Activated naive CD4-positive, alpha-beta T cell treated with anti-CD3 and anti-CD28 coated beads, Interleukin-2, amount 50 U/mL, for 24 hours (primary cell): ENCODE measurements at regions not wholly inside any gene's neighbourhood (a gene's known extent, or its start where the extent isn't known, plus 50 kb on each side); places are given as distances from the start of the nearest gene placed in this dataset.

Experiments
- H3K27ac Mint-ChIP-seq: one replicate; pipeline ENCODE4 v1.8.0; 2021; ENCODE audit warnings: mild to moderate bottlenecking, mixed read lengths
- H3K27me3 Mint-ChIP-seq: one replicate; pipeline ENCODE4 v1.8.0; 2021; ENCODE audit warnings: mixed read lengths
- H3K36me3 Mint-ChIP-seq: one replicate; pipeline ENCODE4 v1.8.0; 2021; ENCODE audit warnings: mixed read lengths
- H3K4me1 Mint-ChIP-seq: one replicate; pipeline ENCODE4 v1.8.0; 2021; ENCODE audit warnings: mixed read lengths
- H3K4me3 Mint-ChIP-seq: one replicate; pipeline ENCODE4 v1.8.0; 2021; ENCODE audit warnings: mild to moderate bottlenecking, mixed read lengths
- H3K9me3 Mint-ChIP-seq: one replicate; pipeline ENCODE4 v1.8.0; 2021; ENCODE audit warnings: mixed read lengths

DNA sequence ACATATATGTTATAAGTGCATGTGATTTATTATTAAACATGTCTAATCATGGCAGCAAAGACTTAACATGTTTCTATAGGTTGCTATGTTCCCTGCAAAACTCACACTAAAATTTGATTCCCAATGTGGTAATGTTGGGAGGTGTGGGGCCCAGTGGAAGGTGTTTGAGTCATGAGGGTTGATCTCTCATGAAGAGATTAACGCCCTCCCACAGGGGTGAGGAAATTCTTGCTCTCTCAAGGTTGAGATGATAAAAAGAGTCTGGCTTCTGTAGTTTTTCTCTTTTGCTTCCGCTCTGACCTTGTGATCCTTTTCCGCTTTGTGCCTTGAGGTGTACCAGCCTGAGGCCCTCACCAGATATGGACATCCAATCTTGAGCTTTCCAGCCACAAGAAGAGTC, 737.5 kb upstream of the SLITRK5 start:
- no peaks in the 10 kb centered on the region for H3K9me3 Mint-ChIP-seq
- no peaks in the 10 kb centered on the region for H3K36me3 Mint-ChIP-seq
- H3K4me1 Mint-ChIP-seq: no peaks in the 10 kb centered on the region
- H3K4me3 Mint-ChIP-seq: no peak overlapping the region
- H3K27ac Mint-ChIP-seq: no peak overlapping the region
- no peaks in the 10 kb centered on the region for H3K27me3 Mint-ChIP-seq

- Mint-ChIP-seq H3K9me3 (no peaks in the 10 kb centered on the region), H3K27ac (no peak overlapping the region), H3K4me3 (no peak overlapping the region), H3K27me3 (no peaks in the 10 kb centered on the region), H3K36me3 (no peaks in the 10 kb centered on the region), H3K4me1 (no peaks in the 10 kb centered on the region)
Observed at GRCh38 chr13:86937316-86937715, 733.9 kb upstream of the SLITRK5 start.

GRCh38 chr13:86945584-86945983, 725.6 kb upstream of the SLITRK5 start:
- Mint-ChIP-seq H3K4me3 (no peak overlapping the region), H3K4me1 (no peaks in the 10 kb centered on the region)

DNA sequence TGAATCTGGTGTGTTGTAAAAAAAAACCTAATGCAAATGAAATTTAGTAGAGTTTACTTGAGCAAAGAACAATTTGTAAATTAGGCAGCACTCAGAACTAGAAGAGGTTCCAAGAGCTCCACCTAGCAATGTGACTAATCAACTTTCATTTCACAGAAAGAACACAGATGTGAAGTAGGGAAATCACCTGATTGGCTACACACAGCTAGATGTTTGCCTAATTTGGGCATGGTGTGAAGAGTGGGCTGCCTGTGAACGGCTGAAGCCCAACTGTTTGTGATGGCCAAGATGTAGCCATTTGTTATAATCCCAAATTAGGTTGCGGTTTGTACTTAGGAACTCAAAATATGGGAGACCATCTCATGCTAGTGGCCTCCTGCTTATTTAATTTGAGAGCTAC, 724.4 kb upstream of the SLITRK5 start:
- Mint-ChIP-seq H3K4me1 (no peaks in the 10 kb centered on the region), H3K36me3 (no peaks in the 10 kb centered on the region), H3K4me3 (no peak overlapping the region), H3K27me3 (no peaks in the 10 kb centered on the region), H3K27ac (no peak overlapping the region), H3K9me3 (peaks cover 4% of the 10 kb centered on the region)

More at GRCh38 chr13:86945584-86945983, 725.6 kb upstream of the SLITRK5 start:
- H3K36me3 Mint-ChIP-seq: no peaks in the 10 kb centered on the region
- no peaks in the 10 kb centered on the region for H3K27me3 Mint-ChIP-seq
- H3K27ac Mint-ChIP-seq: no peak overlapping the region
- peaks cover 4% of the 10 kb centered on the region for H3K9me3 Mint-ChIP-seq

DNA sequence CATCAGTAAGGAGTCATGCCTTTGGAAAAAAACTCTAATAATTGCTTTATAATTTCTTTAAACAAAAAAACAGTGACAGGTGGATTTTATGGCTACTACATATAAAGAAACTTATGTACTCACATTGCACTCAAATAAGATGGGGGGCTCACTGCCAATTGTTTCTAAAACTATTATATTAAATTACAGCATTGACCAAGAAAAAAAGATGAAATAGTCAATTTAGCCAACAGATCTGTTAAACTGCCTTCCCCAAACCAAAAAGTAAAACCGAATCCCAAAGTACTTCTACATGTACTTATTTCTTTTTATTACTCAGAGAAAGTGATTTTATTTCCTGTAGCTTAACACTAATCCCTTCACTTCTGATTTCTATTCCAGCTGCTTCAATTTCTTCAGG, 716.8 kb upstream of the SLITRK5 start:
- no peak overlapping the region for H3K4me3 Mint-ChIP-seq

DNA sequence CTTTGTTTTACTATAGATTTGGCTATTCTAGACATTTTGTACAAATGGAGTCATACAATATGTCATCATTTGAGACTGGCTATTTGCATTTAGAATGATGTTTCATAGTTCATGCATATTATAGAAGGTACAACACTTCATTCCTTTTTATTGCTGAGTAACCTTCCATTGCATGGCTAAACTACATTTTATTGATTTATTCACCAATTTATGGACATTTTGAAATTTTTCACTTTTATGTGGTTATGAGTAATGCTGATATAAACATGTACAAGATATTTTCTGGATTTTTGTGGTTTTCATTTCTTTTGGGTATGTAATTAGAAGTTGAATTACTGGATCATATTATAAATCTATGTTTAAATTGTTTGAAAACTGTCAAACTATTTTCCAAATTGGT, 710.3 kb upstream of the SLITRK5 start:
- Mint-ChIP-seq H3K4me1 (no peaks in the 10 kb centered on the region), H3K27ac (no peak overlapping the region), H3K36me3 (no peaks in the 10 kb centered on the region), H3K4me3 (no peak overlapping the region), H3K27me3 (no peaks in the 10 kb centered on the region), H3K9me3 (peaks cover 15% of the 10 kb centered on the region)

More for the DNA sequence above, 716.8 kb upstream of the SLITRK5 start:
- Mint-ChIP-seq H3K27ac (no peak overlapping the region), H3K4me1 (no peaks in the 10 kb centered on the region), H3K27me3 (no peaks in the 10 kb centered on the region), H3K36me3 (no peaks in the 10 kb centered on the region), H3K9me3 (peaks cover 4% of the 10 kb centered on the region)

DNA sequence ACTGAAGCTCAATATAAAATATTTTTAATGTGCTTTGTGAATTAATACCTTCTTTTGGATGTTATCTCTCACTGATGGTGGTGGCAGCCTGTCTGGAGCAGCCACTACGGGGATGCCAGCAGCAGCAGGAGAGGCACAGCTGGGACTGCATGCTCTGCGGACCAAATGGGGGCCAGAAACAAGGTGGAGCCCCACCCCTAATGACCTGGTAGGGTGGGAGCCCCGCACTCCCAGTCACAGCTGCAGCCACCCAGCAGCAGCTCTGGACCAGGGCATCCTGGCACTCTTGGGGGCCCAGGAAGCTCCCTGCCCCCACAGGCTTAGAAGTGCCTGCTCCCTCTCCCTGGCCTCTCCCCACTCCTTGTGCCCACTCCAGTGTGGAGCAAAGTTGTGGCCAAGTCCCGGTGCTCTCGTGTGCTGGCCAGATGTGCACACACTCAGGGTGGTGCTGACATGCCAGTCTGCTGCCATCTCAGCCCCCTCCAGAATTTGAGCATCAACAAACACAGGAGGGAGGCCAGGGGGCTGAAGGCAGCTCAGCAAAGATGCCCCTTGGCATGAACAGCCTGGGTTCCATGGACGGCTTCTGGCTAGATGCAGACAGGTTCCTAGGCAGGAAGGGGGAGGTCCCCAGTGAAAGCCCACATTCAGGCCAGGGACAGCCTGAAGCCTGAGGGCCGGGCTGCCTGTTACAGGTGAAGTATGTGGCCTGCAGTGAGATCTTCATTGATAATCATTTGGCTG, 696.7 kb upstream of the SLITRK5 start:
- H3K27ac Mint-ChIP-seq: no peak overlapping the region
- H3K4me1 Mint-ChIP-seq: no peaks in the 10 kb centered on the region
- H3K36me3 Mint-ChIP-seq: no peaks in the 10 kb centered on the region
- no peak overlapping the region for H3K4me3 Mint-ChIP-seq
- no peaks in the 10 kb centered on the region for H3K27me3 Mint-ChIP-seq
- peaks cover 2% of the 10 kb centered on the region for H3K9me3 Mint-ChIP-seq

DNA sequence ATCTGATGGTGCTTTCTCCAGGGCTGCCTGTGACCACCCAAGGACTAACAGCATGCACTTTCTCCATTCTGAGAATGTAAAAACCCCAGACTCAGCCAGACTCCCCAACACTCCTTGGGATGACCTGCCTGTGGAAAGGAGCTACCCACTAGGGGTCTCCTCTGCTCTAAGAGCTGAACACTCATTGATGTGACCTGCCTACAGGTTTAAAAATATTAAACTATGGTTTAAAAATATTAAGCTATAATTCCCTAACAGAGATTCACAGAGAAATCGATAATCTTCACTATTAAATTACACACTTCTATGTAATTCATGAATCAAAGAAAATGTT, 696.2 kb upstream of the SLITRK5 start:
- Mint-ChIP-seq H3K27me3 (no peaks in the 10 kb centered on the region), H3K4me1 (no peaks in the 10 kb centered on the region), H3K4me3 (no peak overlapping the region)

GRCh38 chr13:86976521-86977324, 694.4 kb upstream of the SLITRK5 start:
- Mint-ChIP-seq H3K4me3 (no peak overlapping the region), H3K27me3 (no peaks in the 10 kb centered on the region), H3K36me3 (no peaks in the 10 kb centered on the region), H3K9me3 (peaks cover 5% of the 10 kb centered on the region), H3K27ac (no peak overlapping the region), H3K4me1 (no peaks in the 10 kb centered on the region)

More for the DNA sequence above, 696.2 kb upstream of the SLITRK5 start:
- H3K9me3 Mint-ChIP-seq: peaks cover 5% of the 10 kb centered on the region
- no peaks in the 10 kb centered on the region for H3K36me3 Mint-ChIP-seq
- H3K27ac Mint-ChIP-seq: no peak overlapping the region

- no peak overlapping the region for H3K4me3 Mint-ChIP-seq
- no peaks in the 10 kb centered on the region for H3K36me3 Mint-ChIP-seq
- H3K27me3 Mint-ChIP-seq: no peaks in the 10 kb centered on the region
- H3K27ac Mint-ChIP-seq: no peak overlapping the region
- peaks cover 10% of the 10 kb centered on the region for H3K9me3 Mint-ChIP-seq
- no peaks in the 10 kb centered on the region for H3K4me1 Mint-ChIP-seq
Observed at GRCh38 chr13:86986448-86986847, 684.7 kb upstream of the SLITRK5 start.

GRCh38 chr13:86992251-86992650, 678.9 kb upstream of the SLITRK5 start:
- Mint-ChIP-seq H3K27ac (no peak overlapping the region), H3K9me3 (peaks cover 12% of the 10 kb centered on the region), H3K27me3 (no peaks in the 10 kb centered on the region), H3K4me1 (no peaks in the 10 kb centered on the region), H3K36me3 (no peaks in the 10 kb centered on the region), H3K4me3 (no peak overlapping the region)

DNA sequence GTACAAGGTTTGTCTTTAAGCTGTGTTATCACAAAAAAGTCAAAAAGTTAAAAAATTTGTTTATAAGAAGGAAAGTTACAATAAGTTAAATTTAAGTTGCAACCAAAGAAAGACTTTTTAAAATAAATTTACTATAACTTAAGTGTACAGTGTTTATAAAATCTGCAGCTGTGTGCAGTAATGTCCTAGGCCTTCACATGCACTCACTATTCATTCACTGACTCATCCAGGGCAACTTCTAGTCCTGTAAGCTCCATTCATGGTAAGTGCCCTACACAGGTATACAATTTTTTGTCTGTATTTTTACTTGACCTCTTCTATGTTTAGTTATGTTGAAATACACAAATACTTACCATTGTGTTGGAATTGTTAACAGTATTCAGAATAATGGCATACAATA, 667.9 kb upstream of the SLITRK5 start:
- no peaks in the 10 kb centered on the region for H3K36me3 Mint-ChIP-seq

GRCh38 chr13:87005511-87005910, 665.7 kb upstream of the SLITRK5 start:
- no peak overlapping the region for H3K4me3 Mint-ChIP-seq
- H3K27me3 Mint-ChIP-seq: no peaks in the 10 kb centered on the region
- no peak overlapping the region for H3K27ac Mint-ChIP-seq
- H3K9me3 Mint-ChIP-seq: peaks cover 6% of the 10 kb centered on the region
- no peaks in the 10 kb centered on the region for H3K4me1 Mint-ChIP-seq
- H3K36me3 Mint-ChIP-seq: no peaks in the 10 kb centered on the region

More for the DNA sequence above, 667.9 kb upstream of the SLITRK5 start:
- no peak overlapping the region for H3K27ac Mint-ChIP-seq
- H3K9me3 Mint-ChIP-seq: peaks cover 10% of the 10 kb centered on the region
- no peak overlapping the region for H3K4me3 Mint-ChIP-seq
- H3K27me3 Mint-ChIP-seq: no peaks in the 10 kb centered on the region
- H3K4me1 Mint-ChIP-seq: no peaks in the 10 kb centered on the region

GRCh38 chr13:87035526-87035925, 635.6 kb upstream of the SLITRK5 start:
- no peak overlapping the region for H3K27ac Mint-ChIP-seq
- H3K27me3 Mint-ChIP-seq: no peaks in the 10 kb centered on the region

GRCh38 chr13:87042946-87043345, 628.2 kb upstream of the SLITRK5 start:
- Mint-ChIP-seq H3K27ac (no peak overlapping the region), H3K4me3 (no peak overlapping the region), H3K9me3 (peaks cover 12% of the 10 kb centered on the region), H3K4me1 (no peaks in the 10 kb centered on the region), H3K27me3 (no peaks in the 10 kb centered on the region), H3K36me3 (no peaks in the 10 kb centered on the region)

More at GRCh38 chr13:87035526-87035925, 635.6 kb upstream of the SLITRK5 start:
- no peak overlapping the region for H3K4me3 Mint-ChIP-seq
- no peaks in the 10 kb centered on the region for H3K4me1 Mint-ChIP-seq
- no peaks in the 10 kb centered on the region for H3K36me3 Mint-ChIP-seq
- H3K9me3 Mint-ChIP-seq: peaks cover 5% of the 10 kb centered on the region

GRCh38 chr13:87052731-87053130, 618.4 kb upstream of the SLITRK5 start:
- Mint-ChIP-seq H3K4me3 (no peak overlapping the region), H3K36me3 (no peaks in the 10 kb centered on the region), H3K27ac (no peak overlapping the region), H3K9me3 (no peaks in the 10 kb centered on the region), H3K27me3 (no peaks in the 10 kb centered on the region), H3K4me1 (no peaks in the 10 kb centered on the region)
